IMR-90 (cell line): ENCODE measurements at regions not wholly inside any gene's neighbourhood (a gene's known extent, or its start where the extent isn't known, plus 50 kb on each side); places are given as distances from the start of the nearest gene placed in this dataset.

Source experiments
- ATAC-seq: fragments of 200-7000 bp; cut with Tn5 transposase; 2 replicates; pipeline ENCODE4 v1.9.1; 2020; ENCODE audit warnings: low read depth, mild to moderate bottlenecking, moderate library complexity
- BruUV-seq: library from RNA; stranded (reverse); fragments of 400-500 nt; replicated peaks from 2 replicates; lab custom pipeline; 2021; lab: Mats Ljungman, UMichigan
- CTCF ChIA-PET: fragments of 300-600 bp; formaldehyde crosslinking; extraction: SDS; loops from one replicate; lab custom pipeline; 2021; ENCODE audit warnings: antibody characterized with exemption; lab: Yijun Ruan, JAX
- POLR2A ChIA-PET: fragments of 300-600 bp; sonication (Branson Sonifier 250); formaldehyde crosslinking; loops from one replicate; lab custom pipeline; 2022; ENCODE audit warnings: antibody characterized with exemption; ENCODE audit not compliant: unreplicated experiment; lab: Charles Lee
- DNase-seq: peaks from one replicate; pipeline ENCODE4 v3.0.0; 2013
- H2AFZ ChIP-seq: replicated peaks from 2 replicates; pipeline ENCODE3; 2013; ENCODE audit warnings: low read length, mild to moderate bottlenecking; ENCODE audit not compliant: poor library complexity
- H2AK5ac ChIP-seq: 2 replicates; pipeline ENCODE4 v1.6.1; 2013; ENCODE audit warnings: low read depth, low read length, inconsistent platforms
- H2AK9ac ChIP-seq: replicated peaks from 2 replicates; pipeline ENCODE3; 2013; ENCODE audit warnings: mild to moderate bottlenecking, low read depth, low read length, moderate library complexity; ENCODE audit not compliant: poor library complexity
- H2BK120ac ChIP-seq: 2 replicates; pipeline ENCODE4 v1.6.1; 2013; ENCODE audit warnings: low read depth, low read length, inconsistent platforms
- H2BK15ac ChIP-seq: 3 replicates; pipeline ENCODE4 v1.6.1; 2013; ENCODE audit warnings: low read depth, low read length, inconsistent platforms
- H2BK20ac ChIP-seq: 2 replicates; pipeline ENCODE4 v1.6.1; 2013; ENCODE audit warnings: low read depth, mild to moderate bottlenecking, inconsistent platforms, low read length, moderate library complexity
- H2BK5ac ChIP-seq: 2 replicates; pipeline ENCODE4 v1.6.1; 2013; ENCODE audit warnings: mild to moderate bottlenecking, low read depth, low read length, inconsistent platforms; ENCODE audit not compliant: poor library complexity, severe bottlenecking
- H3K14ac ChIP-seq: replicated peaks from 2 replicates; pipeline ENCODE4 v1.6.1; 2013; ENCODE audit warnings: low read depth, low read length, inconsistent platforms
- H3K18ac ChIP-seq: 2 replicates; pipeline ENCODE4 v1.6.1; 2013; ENCODE audit warnings: low read depth, low read length, control low read depth
- H3K23ac ChIP-seq: 2 replicates; pipeline ENCODE4 v1.6.1; 2013; ENCODE audit warnings: low read depth, low read length, inconsistent platforms
- H3K27ac ChIP-seq: 2 replicates; pipeline ENCODE4 v1.5.1; 2013; ENCODE audit warnings: mild to moderate bottlenecking, control low read depth, low read length; ENCODE audit not compliant: insufficient read depth
- H3K27me3 ChIP-seq: 2 replicates; pipeline ENCODE4 v1.6.1; 2013; ENCODE audit warnings: low read length; ENCODE audit not compliant: control insufficient read depth, insufficient read depth
- H3K36me3 ChIP-seq: 2 replicates; pipeline ENCODE4 v1.6.1; 2013; ENCODE audit warnings: low read length, mixed read lengths; ENCODE audit not compliant: control insufficient read depth, insufficient read depth
- H3K4ac ChIP-seq: 2 replicates; pipeline ENCODE4 v1.6.1; 2013; ENCODE audit warnings: low read depth, low read length, inconsistent platforms
- H3K4me1 ChIP-seq: 2 replicates; pipeline ENCODE4 v1.6.1; 2013; ENCODE audit warnings: low read length, mixed read lengths; ENCODE audit not compliant: control insufficient read depth, insufficient read depth
- H3K4me2 ChIP-seq: 2 replicates; pipeline ENCODE4 v1.6.1; 2013; ENCODE audit warnings: low read depth, mild to moderate bottlenecking, control low read depth, low read length, moderate library complexity
- H3K4me3 ChIP-seq: 2 replicates; pipeline ENCODE4 v1.5.1; 2013; ENCODE audit warnings: low read depth, mild to moderate bottlenecking, control low read depth, low read length, moderate library complexity; ENCODE audit not compliant: insufficient read depth
- H3K56ac ChIP-seq: 2 replicates; pipeline ENCODE4 v1.6.1; 2013; ENCODE audit warnings: low read length, inconsistent platforms; ENCODE audit not compliant: insufficient read depth; ENCODE audit errors: extremely low read depth
- H3K79me1 ChIP-seq, 2 experiments: 2 replicates each; pipeline ENCODE4 v1.6.1; 2013; ENCODE audit warnings: low read length in 2 of 2, inconsistent platforms in 1 of 2, low read depth in 1 of 2
- H3K9ac ChIP-seq: 2 replicates; pipeline ENCODE4 v1.6.1; 2013; ENCODE audit warnings: low read depth, low read length, control low read depth
- H3K9me1 ChIP-seq: 2 replicates; pipeline ENCODE4 v1.6.1; 2013; ENCODE audit warnings: low read length, inconsistent platforms; ENCODE audit not compliant: insufficient read depth
- H3K9me3 ChIP-seq: 2 replicates; pipeline ENCODE4 v1.6.1; 2013; ENCODE audit warnings: low read length; ENCODE audit not compliant: control insufficient read depth, insufficient read depth
- H4K20me1 ChIP-seq: 2 replicates; pipeline ENCODE4 v1.6.1; 2013; ENCODE audit warnings: low read length, inconsistent platforms; ENCODE audit not compliant: insufficient read depth
- H4K5ac ChIP-seq: 2 replicates; pipeline ENCODE4 v1.6.1; 2013; ENCODE audit warnings: mild to moderate bottlenecking, low read depth, low read length, control low read depth
- H4K8ac ChIP-seq, 2 experiments: 2 replicates each; pipeline ENCODE4 v1.6.1; 2013; ENCODE audit warnings: low read depth in 2 of 2, low read length in 2 of 2, control low read depth in 1 of 2, inconsistent platforms in 1 of 2
- H4K91ac ChIP-seq: 2 replicates; pipeline ENCODE4 v1.6.1; 2013; ENCODE audit warnings: low read depth, low read length, inconsistent platforms; ENCODE audit not compliant: insufficient read depth
- BHLHE40 ChIP-seq: fragments of 150-350 bp; IDR thresholded peaks from 2 replicates; pipeline ENCODE4 v1.6.1; 2016; ENCODE audit warnings: mild to moderate bottlenecking, low read depth, low read length
- CEBPB ChIP-seq: IDR thresholded peaks from 2 replicates; pipeline ENCODE4 v1.6.1; 2012; ENCODE audit warnings: low read depth, low read length, improper control_type of control experiment
- CHD1 ChIP-seq: IDR thresholded peaks from 2 replicates; pipeline ENCODE4 v1.6.1; 2012; ENCODE audit warnings: low read depth, low read length, improper control_type of control experiment
- CTCF ChIP-seq: conservative IDR thresholded peaks from 2 replicates; pipeline ENCODE4 v1.5.1; 2012; ENCODE audit warnings: mild to moderate bottlenecking, low read depth, low read length, improper control_type of control experiment
- ELK1 ChIP-seq: fragments of 150-350 bp; IDR thresholded peaks from 2 replicates; pipeline ENCODE4 v1.6.1; 2016; ENCODE audit warnings: low read depth, mild to moderate bottlenecking, low read length, moderate library complexity, borderline replicate concordance
- FOS ChIP-seq: fragments of 150-350 bp; IDR thresholded peaks from 2 replicates; pipeline ENCODE4 v1.6.1; 2016; ENCODE audit warnings: low read depth, low read length
- MAFK ChIP-seq: IDR thresholded peaks from 2 replicates; pipeline ENCODE4 v1.6.1; 2012; ENCODE audit warnings: low read depth, low read length, improper control_type of control experiment
- MAZ ChIP-seq: IDR thresholded peaks from 2 replicates; pipeline ENCODE4 v1.6.1; 2012; ENCODE audit warnings: low read depth, mild to moderate bottlenecking, low read length, improper control_type of control experiment, moderate library complexity, borderline replicate concordance
- MXI1 ChIP-seq: IDR thresholded peaks from 2 replicates; pipeline ENCODE4 v1.6.1; 2012; ENCODE audit warnings: low read depth, mild to moderate bottlenecking, low read length, moderate library complexity, borderline replicate concordance
- NFE2L2 ChIP-seq: fragments of 150-350 bp; IDR thresholded peaks from 2 replicates; pipeline ENCODE4 v1.6.1; 2016; ENCODE audit warnings: low read depth, mild to moderate bottlenecking, low read length
- RAD21 ChIP-seq: IDR thresholded peaks from 2 replicates; pipeline ENCODE4 v1.6.1; 2012; ENCODE audit warnings: low read length, improper control_type of control experiment
- RCOR1 ChIP-seq: IDR thresholded peaks from 2 replicates; pipeline ENCODE4 v1.6.1; 2012; ENCODE audit warnings: mild to moderate bottlenecking, low read length, improper control_type of control experiment; ENCODE audit not compliant: insufficient replicate concordance
- RFX5 ChIP-seq: IDR thresholded peaks from 2 replicates; pipeline ENCODE4 v1.8.0; 2012; ENCODE audit warnings: low read depth, mild to moderate bottlenecking, low read length, moderate library complexity
- SMC3 ChIP-seq: fragments of 150-350 bp; IDR thresholded peaks from 2 replicates; pipeline ENCODE4 v1.6.1; 2016; ENCODE audit warnings: low read depth, mild to moderate bottlenecking, antibody characterized with exemption, low read length, moderate library complexity
- WGBS, 2 experiments: methylation state at CpG; one replicate each; pipeline versions ENCODE4 v1.1.5 to v1.1.7; 2013; ENCODE audit warnings: missing lambda C conversion rate in 2 of 2; ENCODE audit not compliant: insufficient read length in 1 of 2; ENCODE audit errors: extremely low coverage in 2 of 2; 5-methylcytosine and 5-hydroxymethylcytosine counted together
- dilution Hi-C: fragments of 300-500 bp; cut with HindIII; formaldehyde crosslinking; loops from one replicate; pipeline ENCODE4 v1.14.3; 2018; ENCODE audit warnings: low sequenced_read_pairs; ENCODE audit not compliant: unreplicated experiment
- in situ Hi-C: fragments of 300-500 bp; cut with MboI; formaldehyde crosslinking; loops from 3 replicates; pipeline ENCODE4 v1.14.3; 2019; ENCODE audit warnings: low sequenced_read_pairs, inconsistent platforms, mixed read lengths
- intact Hi-C: fragments of 100-400 bp; cut with micrococcal nuclease; formaldehyde crosslinking; loops from 2 replicates; pipeline ENCODE4 v1.10.0; 2022

- Histone ChIP-seq H2AK9ac (no peak overlapping the region), H2BK120ac (no peak overlapping the region), H3K9me3 (no peaks in the 10 kb centered on the region), H3K4me2 (no peak overlapping the region), H2AFZ (no peak overlapping the region), H3K27me3 (peaks cover 5% of the 10 kb centered on the region; the same call in 1 of the 2 replicates), H3K9me1 (no peaks in the 10 kb centered on the region), H3K56ac (no peak overlapping the region), H3K36me3 (no peaks in the 10 kb centered on the region), H3K4me1 (no peaks in the 10 kb centered on the region), H3K23ac (no peak overlapping the region), H4K91ac (no peak overlapping the region), H2AK5ac (no peak overlapping the region), H3K27ac (no peak overlapping the region), H2BK20ac (no peak overlapping the region), H4K5ac (no peak overlapping the region), H3K4ac (no peak overlapping the region), H2BK15ac (no peak overlapping the region), H4K20me1 (no peaks in the 10 kb centered on the region), H4K8ac (no peak overlapping the region), H3K18ac (no peak overlapping the region), H3K79me1 (no peaks in the 10 kb centered on the region), H3K9ac (no peak overlapping the region), H2BK5ac (no peak overlapping the region), H3K4me3 (no peak overlapping the region), H3K14ac (no peak overlapping the region)
- in situ Hi-C loops = no loop called here
- dilution Hi-C loops = no loop called here
- intact Hi-C loops = no loop called here
- no TSS peak for BruUV-seq
- POLR2A ChIA-PET = no interaction called here
- no peak for DNase-seq
- 100% methylated on average over 2 of the region's 12 CpGs; no CpG with 5 or more reads in 1 of the 2 experiments for WGBS, 2 experiments
- no peak for TF ChIP-seq NFE2L2
- TF ChIP-seq MXI1 = no peak
- no peak for TF ChIP-seq ELK1
- TF ChIP-seq RCOR1 = no peak
- no peak for TF ChIP-seq CTCF
- no peak for TF ChIP-seq MAFK
- no peak for TF ChIP-seq BHLHE40
- no peak for TF ChIP-seq RFX5
- TF ChIP-seq FOS = no peak
- TF ChIP-seq CEBPB = no peak
- no peak for TF ChIP-seq SMC3
- TF ChIP-seq CHD1 = no peak
- TF ChIP-seq MAZ = no peak
- no peak for TF ChIP-seq RAD21
- CTCF ChIA-PET = interaction anchor here (1.6 kb wide), 1 partner anchor 18 kb away, joined by 5 read pairs; no protein-coding TSS in a partner anchor
- no peak for ATAC-seq
Observed at GRCh38 chr9:93809204-93809940, 145.8 kb downstream of the BARX1 start.
